NCI-H1694 treated with DMSO at 0.1 percent for 48 hours (cell line): ENCODE measurements at regions not wholly inside any gene's neighbourhood (a gene's known extent, or its start where the extent isn't known, plus 50 kb on each side); places are given as distances from the start of the nearest gene placed in this dataset.

Source experiments
- DNase-seq: peaks from one replicate; lab custom pipeline; 2025; lab: John Stamatoyannopoulos, UW

DNA sequence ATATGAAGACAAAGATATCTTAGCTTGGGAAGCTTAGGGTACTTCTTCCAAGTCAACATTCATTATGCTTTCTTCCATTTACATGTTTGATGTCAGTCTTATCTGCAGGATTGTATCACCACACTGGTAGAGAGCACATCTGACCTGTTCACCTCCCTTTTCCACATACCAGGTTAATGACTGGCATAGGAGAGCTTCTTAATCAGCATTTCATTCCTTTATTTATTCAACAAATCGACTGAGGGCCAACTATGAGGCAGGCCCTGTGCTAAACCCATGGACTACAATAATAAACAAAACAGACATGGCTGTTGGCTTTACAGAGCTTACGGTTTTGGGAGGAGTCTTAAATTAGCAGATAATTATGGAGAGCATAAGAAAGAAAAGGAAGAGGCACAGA is 378.1 kb upstream of the CDH11 start:
- DNase-seq = no peak

DNA sequence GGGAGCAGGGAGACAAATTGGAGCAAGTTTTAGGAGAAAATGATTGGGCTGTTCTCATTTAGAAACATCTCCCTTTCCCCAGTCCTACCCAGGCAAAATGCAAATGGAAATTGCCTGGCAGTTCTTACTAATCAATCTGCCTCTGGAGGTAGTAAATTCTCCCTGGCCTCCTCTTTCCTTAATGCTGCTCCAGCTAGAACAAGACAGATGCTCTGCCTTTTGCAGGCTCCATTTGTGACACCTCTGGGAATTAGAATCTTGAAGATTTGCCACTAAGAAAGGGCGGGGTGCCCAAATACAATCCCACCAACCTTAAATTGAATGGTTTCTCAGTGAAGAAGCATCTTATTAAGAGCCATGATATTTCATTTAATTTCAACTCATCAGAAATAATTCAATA is 377.7 kb upstream of the CDH11 start:
- no peak for DNase-seq

DNA sequence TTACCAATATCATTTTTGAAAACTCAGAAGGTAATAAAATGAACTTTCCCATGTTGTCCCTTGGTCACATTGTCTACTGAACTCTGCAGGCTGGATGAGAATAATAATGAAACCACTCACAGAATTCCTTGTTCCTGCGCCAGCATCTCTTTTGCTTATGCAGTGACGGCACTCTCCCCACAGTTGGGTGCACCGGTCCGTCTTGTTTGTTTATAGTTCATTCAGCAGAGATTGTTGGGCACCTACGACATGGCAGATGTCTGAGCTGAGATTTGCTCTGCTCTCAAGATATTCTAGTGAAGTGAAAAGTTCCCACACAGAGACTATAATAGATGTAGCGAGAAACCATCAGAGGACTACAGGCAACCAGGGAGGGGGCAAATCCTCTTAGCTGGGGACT is 375.7 kb upstream of the CDH11 start:
- no peak for DNase-seq

DNA sequence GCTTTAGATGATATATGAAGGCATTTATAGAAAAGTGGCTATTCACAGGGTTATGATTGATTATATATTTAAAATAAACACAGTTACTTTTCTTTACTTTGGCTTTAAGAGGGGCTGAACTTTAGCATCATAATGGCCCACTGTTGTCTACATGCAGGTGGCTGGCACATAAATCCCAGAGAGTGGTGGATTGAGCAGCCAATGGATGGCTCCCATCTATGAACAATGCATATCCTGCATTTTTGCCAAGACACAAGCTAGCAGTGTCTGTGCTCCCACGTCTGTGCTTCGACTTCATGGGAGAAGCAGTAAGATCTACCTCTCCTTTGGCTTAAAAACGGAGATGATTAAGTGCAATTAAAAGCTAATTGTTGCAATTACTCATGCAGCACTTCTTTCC is 373.2 kb upstream of the CDH11 start:
- no peak for DNase-seq

DNA sequence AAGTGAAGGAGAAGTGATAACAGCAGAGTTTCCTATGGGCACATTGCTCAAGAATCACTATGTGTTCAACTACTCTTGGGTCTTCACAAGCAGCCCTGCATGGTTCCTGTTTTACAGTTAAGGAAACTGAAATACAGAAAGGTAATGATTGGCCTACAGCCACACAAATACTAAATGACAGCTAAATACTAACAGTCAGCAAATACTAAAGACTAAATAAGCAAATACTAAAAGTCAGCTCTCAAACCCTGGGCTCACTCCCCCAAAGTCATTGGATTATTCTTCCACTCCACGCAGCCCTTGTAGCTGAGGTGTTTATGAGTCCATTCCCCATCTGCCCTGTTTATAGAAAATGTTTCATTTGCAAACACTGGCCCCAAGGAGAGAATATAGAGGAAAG is 372.7 kb upstream of the CDH11 start:
- DNase-seq = no peak

DNA sequence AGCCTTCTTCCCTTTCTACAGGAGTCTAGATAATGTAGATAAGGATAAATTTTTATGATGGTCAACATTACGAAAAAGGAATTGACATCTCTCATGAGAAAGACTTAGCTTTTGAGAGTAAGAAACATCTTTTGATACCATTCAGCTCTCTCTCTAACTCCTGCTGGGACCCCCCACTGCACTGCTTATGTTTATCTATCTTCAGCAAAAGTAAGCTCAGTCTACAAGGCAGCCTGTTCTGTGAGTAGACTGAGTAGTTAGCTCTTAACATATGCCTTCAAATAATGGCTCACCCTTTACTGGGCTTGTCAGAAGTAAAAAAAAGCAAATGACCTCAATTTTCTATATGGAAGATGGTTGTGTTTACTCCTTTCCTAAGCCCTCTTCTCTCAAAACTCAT is 372.2 kb upstream of the CDH11 start:
- no peak for DNase-seq

DNA sequence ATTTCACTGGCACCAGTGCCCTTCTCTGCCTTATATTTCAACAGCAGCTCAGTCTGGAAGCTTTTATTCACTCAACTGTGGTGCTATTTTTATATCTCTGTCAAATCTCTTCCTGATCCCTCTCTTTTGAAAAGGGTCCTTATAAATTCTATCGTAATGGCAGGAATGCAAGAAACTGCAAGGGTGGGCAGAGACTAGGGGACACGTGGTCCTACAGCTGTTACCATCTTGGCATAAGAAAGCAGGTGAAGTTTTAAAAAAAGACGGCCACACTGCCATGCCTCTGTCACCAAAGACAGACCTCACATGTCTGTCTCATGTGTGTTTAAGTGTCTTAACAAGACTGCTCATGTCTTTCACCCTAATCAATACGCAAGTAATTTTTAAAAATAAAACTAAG is 368.4 kb upstream of the CDH11 start:
- no peak for DNase-seq

DNA sequence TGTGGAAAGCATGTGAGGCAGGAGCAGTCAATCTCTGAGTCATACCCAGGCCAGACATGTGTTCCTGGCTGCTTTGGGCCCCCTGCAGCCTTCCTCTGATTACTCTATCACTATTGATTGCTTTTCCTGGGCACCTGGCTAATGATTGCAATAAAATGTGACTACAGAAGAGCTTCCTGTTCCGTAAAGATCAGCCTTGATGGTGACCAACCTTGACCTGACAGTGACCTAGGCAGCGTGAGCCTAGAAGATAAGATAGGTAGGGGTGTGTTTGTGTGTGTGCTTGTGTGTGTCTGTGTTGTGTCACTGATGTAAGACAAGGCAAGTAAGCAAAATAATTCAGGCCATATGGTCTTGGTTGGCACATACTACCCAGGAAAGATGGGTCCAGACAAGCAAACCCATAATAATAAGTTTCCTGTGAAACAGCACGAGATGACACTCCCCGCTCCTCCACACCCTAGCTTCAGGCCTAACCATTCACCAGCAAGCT is 367.7 kb upstream of the CDH11 start:
- no peak for DNase-seq

DNA sequence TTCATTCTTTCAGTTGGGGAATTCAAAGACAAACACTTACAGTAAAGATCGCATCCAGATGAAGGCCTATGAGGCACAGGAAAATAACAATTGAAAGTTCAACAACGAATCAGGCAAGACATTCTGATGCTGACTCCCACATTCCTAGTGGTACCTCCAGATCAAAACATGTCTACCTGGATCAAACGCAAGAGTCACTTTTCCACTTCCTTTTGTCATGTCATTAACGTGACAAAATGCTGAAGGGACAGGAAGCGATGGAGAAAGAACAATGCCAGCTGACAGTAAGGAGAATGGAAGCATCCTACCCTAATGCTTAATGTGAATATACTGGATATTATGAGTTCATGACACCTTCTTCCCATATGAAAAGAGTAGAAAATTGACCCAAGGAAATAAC is 365.4 kb upstream of the CDH11 start:
- DNase-seq = no peak

DNA sequence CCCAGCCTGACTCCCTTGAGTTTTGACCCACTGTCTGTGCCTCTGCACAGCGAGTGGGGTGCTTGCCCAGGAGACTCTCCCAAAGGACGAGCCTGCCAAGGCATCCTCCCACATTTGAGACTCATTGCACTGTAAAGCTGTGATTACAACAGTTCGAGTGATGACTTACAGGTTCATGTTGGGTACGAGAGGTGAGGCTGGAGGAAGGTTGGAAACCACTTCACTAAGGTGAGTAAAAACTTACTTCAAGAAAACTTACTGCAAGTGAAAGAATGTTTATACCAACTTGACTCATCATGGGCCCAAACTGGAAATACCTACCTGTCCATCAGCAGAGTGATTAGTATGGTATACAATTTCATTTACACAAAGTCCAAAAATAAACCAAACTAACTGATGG is 360.1 kb upstream of the CDH11 start:
- no peak for DNase-seq

DNA sequence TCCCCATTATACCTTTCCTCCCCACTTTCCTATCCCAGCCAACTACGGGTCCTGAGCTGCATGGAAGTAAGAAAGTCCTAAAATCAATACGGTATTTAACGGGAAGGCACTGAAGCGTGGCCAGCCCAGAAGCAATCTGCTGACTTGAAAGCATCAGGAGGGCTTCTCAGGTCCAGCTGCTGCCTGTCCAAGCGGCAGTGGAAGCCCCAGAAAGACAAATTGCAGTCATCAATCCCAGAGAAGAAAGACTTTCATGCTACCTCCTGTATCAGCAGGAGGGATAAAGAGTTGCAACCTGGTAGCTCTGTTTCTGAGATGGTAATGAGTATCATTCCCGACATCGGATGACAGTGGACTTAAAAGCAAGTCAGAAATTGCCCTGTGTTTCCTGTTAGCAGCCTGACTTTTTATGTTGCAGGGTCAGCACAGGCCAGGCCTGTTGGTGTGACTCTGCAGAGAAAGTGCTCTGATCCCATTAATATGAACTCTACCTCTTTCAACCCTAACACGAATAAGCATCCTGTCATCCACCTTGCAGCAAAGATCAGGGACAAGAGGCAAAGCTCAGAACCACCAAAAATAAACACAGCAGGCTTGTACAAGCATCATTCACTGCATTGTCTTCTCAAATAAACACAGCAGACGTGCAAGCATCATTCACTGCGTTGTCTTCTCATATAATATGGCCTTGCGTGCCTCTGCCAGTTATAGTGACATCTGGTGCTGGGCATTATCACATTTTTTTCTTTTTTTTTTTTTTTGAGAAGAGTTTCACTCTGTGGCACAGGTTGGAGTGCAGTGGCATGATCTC is 358.6 kb upstream of the CDH11 start:
- peak; percentile 60 for DNase-seq

DNA sequence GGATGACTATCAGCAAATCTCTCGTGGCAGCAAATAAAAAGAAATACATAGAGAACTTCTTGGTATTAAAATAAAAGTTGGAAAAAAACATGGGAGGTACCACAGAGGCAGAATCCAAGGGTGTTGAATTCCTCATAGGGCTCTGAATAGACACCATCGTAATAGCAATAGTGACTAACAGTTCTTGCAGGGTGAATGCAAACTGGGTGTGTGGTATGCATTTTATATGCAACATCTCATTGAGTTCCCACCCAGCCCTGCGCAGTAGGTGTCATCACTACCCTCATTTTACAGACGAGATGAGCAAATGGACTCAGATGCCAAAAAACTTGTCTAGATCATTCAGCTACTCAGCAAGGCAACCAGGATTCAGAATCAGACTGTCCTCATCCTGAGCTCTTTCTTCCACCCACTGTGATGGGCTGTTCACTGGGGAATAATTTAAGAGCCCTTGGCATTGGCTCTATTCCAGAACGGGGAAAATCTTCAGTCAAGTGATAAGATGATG is 354.6 kb upstream of the CDH11 start:
- no peak for DNase-seq

DNA sequence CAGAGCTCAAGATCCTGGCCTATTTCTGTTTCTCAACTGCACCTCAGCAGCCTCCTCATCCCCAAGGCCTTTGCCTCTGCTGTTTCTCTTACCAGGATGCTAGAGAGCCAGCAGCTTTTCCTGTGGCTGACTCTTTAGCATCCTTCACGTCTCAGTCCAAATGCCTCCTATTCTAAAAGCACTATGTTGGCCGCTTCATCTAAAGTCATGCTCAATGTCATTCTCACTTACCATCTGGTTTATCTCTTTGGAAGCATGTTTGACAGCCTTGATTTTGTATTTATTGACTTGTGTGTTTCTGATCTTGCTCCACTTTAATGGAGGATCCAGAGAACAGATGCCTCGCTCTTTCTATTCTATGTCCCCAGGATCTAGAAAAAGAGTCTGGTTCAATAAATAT is 351.8 kb upstream of the CDH11 start:
- DNase-seq = no peak

DNA sequence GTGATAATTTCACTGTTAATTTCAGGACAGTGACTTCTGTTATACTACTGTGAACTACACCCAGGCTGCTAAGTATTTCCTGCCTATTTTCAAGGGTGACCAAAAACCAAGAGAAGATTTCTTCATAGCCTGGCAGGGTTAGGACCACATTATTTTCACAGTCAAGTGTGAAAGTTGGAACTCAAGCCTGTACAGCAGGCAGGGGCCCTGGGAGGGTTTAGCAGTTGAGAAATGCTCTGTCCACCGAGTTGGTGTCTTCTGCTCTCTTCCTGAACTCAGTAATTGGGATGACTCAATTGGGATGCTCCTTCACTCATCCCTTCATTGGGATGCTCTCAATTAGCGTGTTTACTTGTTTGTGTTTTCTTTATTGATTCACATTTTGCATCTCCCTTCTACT is 347.3 kb upstream of the CDH11 start:
- DNase-seq = no peak

DNA sequence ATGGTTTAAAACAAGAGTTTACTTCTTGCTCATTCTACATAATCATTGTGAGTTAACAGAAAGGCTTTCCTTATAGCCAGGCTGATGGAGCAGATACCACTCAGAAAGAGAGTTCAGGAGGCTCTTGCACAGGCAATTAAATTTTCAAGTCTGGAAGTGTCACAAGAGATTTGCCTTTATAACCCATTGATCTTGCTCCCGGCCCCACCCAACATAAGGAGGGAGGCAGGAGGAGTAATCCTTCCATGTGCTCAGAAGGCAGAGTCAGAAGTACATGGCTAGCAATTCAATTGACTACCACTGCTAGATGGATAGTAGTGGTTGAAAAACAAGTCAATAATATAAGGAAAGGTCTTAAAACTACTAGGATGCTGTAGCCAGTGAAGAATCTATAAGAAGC is 346.3 kb upstream of the CDH11 start:
- DNase-seq = no peak

DNA sequence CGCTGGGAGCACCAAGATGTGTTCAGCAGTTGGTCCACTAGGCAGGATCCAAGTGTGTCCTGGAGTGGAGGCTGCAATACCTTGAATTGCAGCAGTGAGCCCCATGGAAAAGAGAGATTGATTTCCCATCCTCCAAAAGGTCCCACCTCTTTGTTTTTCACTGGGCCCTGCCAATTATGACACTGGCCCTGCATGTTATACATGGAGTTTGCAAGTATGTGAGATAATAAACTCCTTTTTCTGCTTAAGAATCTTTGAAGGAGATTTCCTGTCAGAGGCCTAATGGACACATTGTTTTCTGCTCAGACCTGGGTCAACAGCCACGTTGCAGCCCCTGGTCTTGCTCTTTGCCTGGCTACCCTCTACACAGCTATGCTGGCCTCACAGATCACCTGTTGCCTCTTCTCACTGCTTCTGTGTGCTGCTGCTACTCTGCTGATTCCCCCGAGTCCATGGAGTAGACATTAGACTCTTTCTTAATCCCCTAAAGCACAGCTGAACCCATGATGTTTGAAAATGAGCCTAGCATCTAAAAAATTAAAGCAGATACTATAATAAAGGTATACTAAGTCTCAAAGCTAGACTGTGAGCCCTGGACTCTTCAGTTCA is 341.9 kb upstream of the CDH11 start:
- no peak for DNase-seq

DNA sequence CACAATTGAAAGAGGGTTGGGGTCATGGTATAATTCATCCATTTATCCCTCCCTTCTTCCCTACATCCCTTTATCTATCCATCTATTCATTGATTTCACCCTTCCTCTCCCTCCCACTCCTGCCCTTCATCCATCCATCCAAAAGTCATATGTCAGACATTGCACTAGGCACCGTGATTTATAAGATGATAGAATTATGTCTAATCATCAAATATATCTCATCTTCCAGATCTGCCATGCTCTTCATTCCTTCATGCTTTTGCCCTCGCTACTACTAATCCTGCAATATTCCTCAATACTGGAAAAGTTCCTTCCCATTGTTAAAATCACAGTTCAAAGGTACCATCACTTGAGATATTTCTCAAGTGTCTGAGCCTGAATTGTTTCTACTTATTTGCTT is 335.2 kb upstream of the CDH11 start:
- DNase-seq = no peak

DNA sequence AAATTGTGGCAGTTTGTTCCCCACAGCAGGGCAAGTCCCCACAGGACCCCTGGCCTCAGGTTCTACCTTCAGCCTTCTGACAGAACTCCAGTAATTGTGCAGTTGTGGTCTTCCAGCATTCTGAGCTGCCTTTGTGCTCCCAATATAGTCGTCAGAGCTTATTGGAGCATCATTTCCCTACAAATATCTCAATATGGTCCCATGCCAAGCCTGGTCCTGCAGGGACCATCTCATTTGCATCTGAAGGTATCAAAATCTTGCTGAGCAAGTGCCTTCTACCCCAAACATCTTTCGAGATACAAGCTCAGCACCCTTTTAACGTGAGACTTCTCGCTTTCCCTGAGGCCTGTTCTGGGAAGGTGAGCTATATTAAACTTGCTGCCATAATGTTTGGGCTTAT is 333.9 kb upstream of the CDH11 start:
- DNase-seq = no peak

DNA sequence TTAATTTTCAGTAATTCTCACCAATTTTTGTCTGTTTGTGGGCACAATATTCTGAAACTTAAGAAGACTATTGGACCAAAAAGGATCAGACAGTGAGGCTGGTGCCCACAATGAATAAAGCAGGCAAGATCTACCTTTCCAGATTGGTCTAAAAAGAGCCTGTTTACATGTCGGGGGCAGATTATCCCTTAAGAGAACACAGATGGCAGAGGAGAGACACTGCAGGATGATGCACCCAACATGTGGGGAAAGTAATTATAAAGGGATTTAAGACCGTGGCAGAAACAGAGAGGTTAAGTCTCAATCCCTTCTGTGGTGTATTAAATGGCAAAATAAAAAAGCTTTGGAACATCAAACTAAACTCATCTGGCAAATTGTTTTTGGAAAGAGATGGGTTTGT is 331.8 kb upstream of the CDH11 start:
- DNase-seq = peak; percentile 9

DNA sequence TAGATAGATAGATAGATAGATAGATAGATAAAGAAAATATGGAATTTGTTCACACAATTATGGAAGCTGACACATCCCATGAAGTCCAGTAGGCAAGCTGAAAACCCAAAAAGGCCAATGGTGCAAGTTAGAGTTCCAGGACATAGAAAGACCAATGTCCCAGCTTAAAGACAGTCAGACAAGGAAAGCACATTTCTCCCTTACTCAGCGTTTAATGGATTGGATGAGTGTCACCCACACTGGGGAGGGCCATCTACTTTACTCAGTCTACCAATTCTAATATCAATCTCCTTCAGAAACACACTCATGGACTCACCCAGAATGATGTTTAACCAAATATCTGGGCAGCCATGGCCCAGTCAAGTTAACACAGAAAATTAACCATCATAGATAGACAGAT is 327.7 kb upstream of the CDH11 start:
- DNase-seq = no peak

DNA sequence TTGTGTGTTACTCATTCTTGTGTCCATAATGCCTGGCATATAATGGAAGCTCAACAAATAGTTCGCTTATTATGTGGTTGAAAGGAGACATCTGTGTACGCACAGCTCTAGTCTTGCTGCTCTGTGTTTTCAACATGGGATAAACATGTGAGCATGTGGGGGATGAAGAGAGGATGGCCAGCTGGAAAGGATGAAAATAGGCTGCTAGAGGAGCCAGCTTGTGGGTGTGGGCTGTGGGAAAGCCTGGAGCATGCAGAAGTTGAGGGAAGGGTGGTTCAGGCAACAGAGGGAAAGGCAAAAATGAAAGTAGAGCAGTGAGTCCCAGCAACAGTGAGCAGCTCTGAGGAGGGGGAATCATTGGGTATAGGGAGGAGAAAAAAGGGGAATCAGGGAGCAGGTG is 324.6 kb upstream of the CDH11 start:
- no peak for DNase-seq

DNA sequence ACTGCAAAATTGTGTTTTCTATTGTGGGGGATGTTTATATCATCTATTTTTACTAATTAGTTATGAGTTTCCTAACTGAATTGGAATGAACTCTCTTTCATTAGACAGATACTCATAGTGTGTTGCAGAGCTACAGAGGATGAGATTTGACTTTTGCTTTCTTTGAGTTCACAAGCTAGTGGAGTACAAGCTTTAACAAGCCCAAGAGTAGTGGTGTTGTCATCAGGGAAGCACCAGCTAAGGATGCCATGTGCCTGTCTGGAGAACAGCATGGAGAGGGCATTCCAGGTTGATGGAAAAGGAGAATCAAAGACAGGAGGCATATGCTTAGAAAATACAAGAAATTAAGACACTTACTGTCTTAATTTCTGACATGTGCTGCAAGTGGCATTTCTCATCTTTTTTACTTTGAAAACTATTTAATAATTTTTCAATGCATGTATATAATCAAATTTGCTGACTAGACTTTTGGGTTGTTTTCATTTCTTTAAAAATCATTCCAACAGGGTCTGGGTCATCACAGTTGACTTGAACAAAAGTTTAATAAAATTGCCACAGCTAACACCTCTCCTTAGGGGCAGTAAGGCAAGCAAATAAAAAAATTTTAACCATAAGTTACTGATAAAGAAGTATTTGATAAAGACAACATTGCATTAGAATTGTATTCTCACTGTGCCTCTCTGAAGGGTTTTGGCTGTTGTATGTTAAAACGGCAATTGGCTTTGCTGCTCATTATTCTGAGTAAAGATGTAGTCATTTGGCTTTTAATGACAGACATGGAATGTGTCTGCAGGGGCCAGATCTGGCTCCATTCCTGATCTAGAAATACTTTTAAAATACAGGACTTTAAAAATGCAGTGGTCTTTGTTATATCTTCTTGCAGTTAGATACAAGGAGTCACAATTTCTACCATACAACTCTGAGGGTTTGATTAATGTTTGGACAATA is 323.7 kb upstream of the CDH11 start:
- no peak for DNase-seq

DNA sequence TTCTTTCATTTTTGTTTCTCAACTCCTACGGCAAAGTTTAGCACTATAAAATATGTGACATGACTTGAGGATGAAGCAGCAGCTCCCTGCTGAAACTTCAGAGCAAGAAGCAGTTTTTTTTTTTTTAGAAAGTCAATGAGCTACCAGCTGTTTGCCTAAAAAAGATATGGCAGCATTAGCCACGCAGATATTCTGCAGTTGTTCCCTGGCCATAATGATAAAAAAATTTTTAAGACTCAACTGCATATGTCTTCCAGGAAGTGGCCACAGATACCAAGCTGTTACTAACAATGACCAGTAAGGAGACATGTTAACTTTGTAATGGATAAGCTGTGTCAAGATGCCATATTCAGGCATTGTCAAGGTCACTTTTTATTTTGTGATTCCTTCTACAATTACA is 319.6 kb upstream of the CDH11 start:
- DNase-seq = no peak
